Mesodermal cell (in vitro differentiated cells): ENCODE measurements at regions not wholly inside any gene's neighbourhood (a gene's known extent, or its start where the extent isn't known, plus 50 kb on each side); places are given as distances from the start of the nearest gene placed in this dataset.

ENCODE experiments used
- H3K27ac ChIP-seq: 2 replicates; pipeline ENCODE4 v1.7.0; 2013; ENCODE audit warnings: mild to moderate bottlenecking, low read depth, low read length, moderate library complexity; ENCODE audit not compliant: severe bottlenecking
- H3K36me3 ChIP-seq: 2 replicates; pipeline ENCODE4 v1.7.1; 2013; ENCODE audit warnings: mild to moderate bottlenecking, low read length, moderate library complexity; ENCODE audit not compliant: control insufficient read depth, insufficient read depth
- H3K4me1 ChIP-seq: one replicate; pipeline ENCODE4 v1.7.1; 2013; ENCODE audit warnings: mild to moderate bottlenecking, low read length; ENCODE audit not compliant: insufficient read depth, control insufficient read depth, poor library complexity, severe bottlenecking
- H3K4me3 ChIP-seq: 2 replicates; pipeline ENCODE4 v1.7.0; 2013; ENCODE audit warnings: low read length, control low read depth, mild to moderate bottlenecking; ENCODE audit not compliant: insufficient read depth, poor library complexity, severe bottlenecking; ENCODE audit errors: extremely low read depth
- H3K9me3 ChIP-seq: 2 replicates; pipeline ENCODE4 v1.7.1; 2013; ENCODE audit warnings: mild to moderate bottlenecking, low read length, moderate library complexity; ENCODE audit not compliant: control insufficient read depth
- WGBS, 2 experiments: methylation state at CpG; one replicate each; pipeline ENCODE4 v1.1.5; 2013; ENCODE audit warnings: missing lambda C conversion rate in 2 of 2; ENCODE audit not compliant: insufficient coverage in 2 of 2; 5-methylcytosine and 5-hydroxymethylcytosine counted together

DNA sequence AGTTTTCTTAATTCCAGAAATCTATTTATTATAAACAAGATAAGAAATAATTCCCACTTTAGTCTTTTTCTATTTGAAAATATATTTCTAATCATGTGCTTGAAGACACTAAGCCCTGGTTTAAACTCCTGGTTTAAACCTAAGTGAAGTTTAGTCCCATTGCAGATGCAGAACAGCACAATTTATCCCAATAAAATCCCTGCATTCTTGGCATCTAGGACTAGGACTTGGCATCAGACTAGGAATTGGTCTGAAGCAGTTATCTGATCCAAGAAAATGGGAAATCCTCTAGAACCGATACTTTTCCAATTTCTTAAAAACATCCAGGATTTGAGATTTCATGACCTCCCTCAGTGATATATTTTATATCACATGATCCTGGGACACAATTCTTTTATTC, 168.8 kb upstream of the VEPH1 start:
- WGBS, 2 experiments: 57% methylated on average over 1 of the region's 1 CpG; no CpG with 5 or more reads in 1 of the 2 experiments
- Histone ChIP-seq H3K27ac (no peak overlapping the region), H3K36me3 (no peaks in the 10 kb centered on the region), H3K4me3 (no peak overlapping the region), H3K9me3 (no peaks in the 10 kb centered on the region), H3K4me1 (no peaks in the 10 kb centered on the region)

DNA sequence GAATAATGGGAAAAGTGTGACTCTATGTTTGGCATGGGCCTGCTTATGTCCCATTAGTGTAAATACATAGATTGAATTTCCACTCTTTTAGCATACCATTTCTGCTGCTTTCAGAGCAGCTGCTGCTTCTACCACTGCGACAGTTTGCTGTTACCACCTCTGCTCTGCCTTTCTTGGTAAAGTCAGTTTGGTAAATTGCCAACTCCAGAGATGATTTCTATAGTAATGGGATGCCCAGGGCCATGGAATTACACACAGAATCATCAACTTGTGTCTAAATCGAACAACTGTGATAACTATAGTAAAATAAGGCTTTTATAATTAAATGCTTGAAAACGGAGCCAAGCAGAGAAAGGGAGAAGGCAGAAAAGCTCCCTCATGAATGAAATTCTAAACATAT, 168.4 kb upstream of the VEPH1 start:
- no peaks in the 10 kb centered on the region for H3K4me1 ChIP-seq
- 71% methylated on average over 1 of the region's 3 CpGs; no CpG with 5 or more reads in 1 of the 2 experiments for WGBS, 2 experiments

GRCh38 chr3:157669416-157669815, 166.2 kb upstream of the VEPH1 start:
- H3K4me3 ChIP-seq: no peak overlapping the region
- no peaks in the 10 kb centered on the region for H3K9me3 ChIP-seq
- H3K36me3 ChIP-seq: no peaks in the 10 kb centered on the region
- 80% methylated on average over 1 of the region's 1 CpG; no CpG with 5 or more reads in 1 of the 2 experiments for WGBS, 2 experiments
- H3K4me1 ChIP-seq: no peaks in the 10 kb centered on the region
- no peak overlapping the region for H3K27ac ChIP-seq

More for the DNA sequence above, 168.4 kb upstream of the VEPH1 start:
- no peak overlapping the region for H3K4me3 ChIP-seq
- H3K9me3 ChIP-seq: no peaks in the 10 kb centered on the region
- no peaks in the 10 kb centered on the region for H3K36me3 ChIP-seq
- no peak overlapping the region for H3K27ac ChIP-seq

DNA sequence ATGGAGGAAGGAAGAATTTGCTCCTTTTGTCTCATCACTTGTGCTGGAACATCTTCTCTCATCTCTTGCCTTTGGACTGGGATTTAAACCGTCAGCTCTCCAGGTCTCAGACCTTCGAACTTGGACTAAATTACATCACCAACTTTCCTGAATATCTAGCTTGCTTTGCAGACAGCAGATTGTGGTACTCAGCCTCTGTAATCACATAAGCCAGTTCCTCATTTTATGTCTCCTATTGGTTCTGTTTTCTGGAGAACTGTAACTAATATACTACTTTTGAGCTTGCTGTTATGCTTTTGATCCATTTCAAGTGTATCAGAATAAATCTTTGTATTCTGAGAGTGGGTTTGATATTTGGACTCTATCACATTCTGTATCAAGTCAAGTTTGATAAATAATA, 164.3 kb upstream of the VEPH1 start:
- WGBS, 2 experiments: 80 to 83% methylated on average over 2 of the region's 2 CpGs

DNA sequence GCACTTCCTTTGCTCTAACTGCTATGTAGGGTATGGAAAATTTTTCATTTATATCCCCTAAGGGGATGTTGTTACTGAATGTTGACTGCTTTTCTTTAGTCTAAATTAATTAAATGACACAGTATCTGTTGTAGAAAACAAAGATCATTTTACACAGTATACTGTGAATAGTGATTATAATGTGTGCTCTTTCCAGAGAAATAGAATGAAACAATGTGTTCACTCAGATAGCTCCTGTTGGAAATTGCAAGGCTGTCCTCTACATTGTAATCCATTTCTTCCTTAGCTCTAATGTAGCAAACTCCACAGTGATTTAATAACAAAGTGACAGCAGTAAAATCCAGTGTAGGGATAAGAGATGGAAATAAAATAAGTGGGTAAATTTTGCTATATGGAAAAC, 159.0 kb upstream of the VEPH1 start:
- H3K9me3 ChIP-seq: no peaks in the 10 kb centered on the region
- no peaks in the 10 kb centered on the region for H3K36me3 ChIP-seq
- no peaks in the 10 kb centered on the region for H3K4me1 ChIP-seq
- no peak overlapping the region for H3K4me3 ChIP-seq
- H3K27ac ChIP-seq: no peak overlapping the region

More for the DNA sequence above, 164.3 kb upstream of the VEPH1 start:
- Histone ChIP-seq H3K4me1 (no peaks in the 10 kb centered on the region), H3K27ac (no peak overlapping the region), H3K4me3 (no peak overlapping the region), H3K36me3 (no peaks in the 10 kb centered on the region), H3K9me3 (no peaks in the 10 kb centered on the region)

DNA sequence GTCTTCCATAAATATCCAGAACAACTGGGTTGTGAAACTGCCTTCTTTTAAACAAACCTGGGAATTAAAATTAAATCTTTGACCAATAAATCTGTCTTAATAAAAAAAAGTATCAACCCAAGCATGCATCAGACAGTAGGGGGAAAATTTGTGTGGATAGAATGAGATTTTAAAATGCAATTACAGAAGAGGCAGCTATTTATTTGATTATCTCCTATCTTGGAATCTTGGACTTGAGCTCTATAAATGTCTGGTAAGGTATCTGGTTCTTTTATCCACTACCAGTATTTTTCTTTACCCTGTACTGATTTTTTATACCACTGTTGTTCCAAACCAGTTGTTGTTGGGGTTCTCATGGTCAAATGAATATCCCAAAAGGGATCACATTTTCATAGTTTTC, 157.6 kb upstream of the VEPH1 start:
- Histone ChIP-seq H3K27ac (no peak overlapping the region), H3K4me1 (no peaks in the 10 kb centered on the region), H3K4me3 (no peak overlapping the region), H3K36me3 (no peaks in the 10 kb centered on the region), H3K9me3 (no peaks in the 10 kb centered on the region)

DNA sequence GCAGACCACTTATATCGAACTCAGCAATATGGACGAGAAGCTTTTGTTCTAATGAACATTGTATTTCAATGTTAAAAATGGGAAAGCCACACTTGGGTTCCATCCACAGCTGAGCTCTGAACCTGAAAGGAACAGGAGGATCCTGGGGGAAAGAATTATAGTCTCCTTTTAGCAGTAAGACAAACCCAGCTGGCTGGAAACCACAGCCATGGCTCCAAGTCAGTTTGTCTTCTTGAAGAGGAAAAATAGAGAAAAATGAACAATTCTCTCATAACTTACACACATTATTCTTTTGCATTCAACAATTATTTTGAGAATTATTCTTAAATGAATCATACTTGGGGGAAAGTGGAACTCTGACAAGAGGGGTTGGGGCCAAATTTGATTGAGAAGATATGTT, 149.2 kb upstream of the VEPH1 start:
- Histone ChIP-seq H3K27ac (no peak overlapping the region), H3K36me3 (no peaks in the 10 kb centered on the region), H3K4me1 (no peaks in the 10 kb centered on the region), H3K9me3 (no peaks in the 10 kb centered on the region), H3K4me3 (no peak overlapping the region)
- 72 to 89% methylated on average over 2 of the region's 2 CpGs for WGBS, 2 experiments

GRCh38 chr3:157650699-157651098, 147.5 kb upstream of the VEPH1 start:
- no peaks in the 10 kb centered on the region for H3K9me3 ChIP-seq
- no peak overlapping the region for H3K4me3 ChIP-seq
- WGBS, 2 experiments: no CpG with 5 or more reads among the region's 1 CpG
- H3K4me1 ChIP-seq: no peaks in the 10 kb centered on the region
- H3K36me3 ChIP-seq: no peaks in the 10 kb centered on the region
- H3K27ac ChIP-seq: no peak overlapping the region

GRCh38 chr3:157650172-157650571, 147.0 kb upstream of the VEPH1 start:
- no peaks in the 10 kb centered on the region for H3K36me3 ChIP-seq
- H3K27ac ChIP-seq: no peak overlapping the region
- no peaks in the 10 kb centered on the region for H3K9me3 ChIP-seq
- H3K4me3 ChIP-seq: no peak overlapping the region
- WGBS, 2 experiments: 38 to 63% methylated on average over 1 of the region's 1 CpG
- no peaks in the 10 kb centered on the region for H3K4me1 ChIP-seq

GRCh38 chr3:157649511-157649910, 146.3 kb upstream of the VEPH1 start:
- Histone ChIP-seq H3K9me3 (no peaks in the 10 kb centered on the region), H3K36me3 (no peaks in the 10 kb centered on the region), H3K27ac (no peak overlapping the region), H3K4me3 (no peak overlapping the region), H3K4me1 (no peaks in the 10 kb centered on the region)
- 86% methylated on average over 1 of the region's 1 CpG; no CpG with 5 or more reads in 1 of the 2 experiments for WGBS, 2 experiments

- WGBS, 2 experiments: 84 to 86% methylated on average over 4 of the region's 4 CpGs
- H3K36me3 ChIP-seq: no peaks in the 10 kb centered on the region
- no peak overlapping the region for H3K4me3 ChIP-seq
- H3K27ac ChIP-seq: no peak overlapping the region
- H3K9me3 ChIP-seq: no peaks in the 10 kb centered on the region
- no peaks in the 10 kb centered on the region for H3K4me1 ChIP-seq
Measured at GRCh38 chr3:157647820-157648219, 144.6 kb upstream of the VEPH1 start.
